ENCODE measurements at regions not wholly inside any gene's neighbourhood (a gene's known extent, or its start where the extent isn't known, plus 50 kb on each side); places are given as distances from the start of the nearest gene placed in this dataset.

- intact Hi-C loops (cut with micrococcal nuclease), result loop anchor here (2.0 kb wide), 4 partner anchors 26 to 602 kb away; no protein-coding TSS in a partner anchor
- Mint-ChIP-seq H3K27me3 (ENCODE audit: low read depth) (no peaks in the 10 kb centered on the region), H3K9me3 (peaks cover 4% of the 10 kb centered on the region), H3K27ac (peak overlapping the region; percentile 95), H3K4me3 (ENCODE audit: low read depth) (peak overlapping the region; percentile 85), H3K4me1 (ENCODE audit: low read depth) (peaks cover 46% of the 10 kb centered on the region), H3K36me3 (ENCODE audit: low read depth) (peaks cover 30% of the 10 kb centered on the region)
- DNase-seq (ENCODE audit: low spot score), result no peak
Measured at GRCh38 chr2:144333143-144333555, 186.8 kb downstream of the ZEB2 start.

GRCh38 chr2:144332356-144333142, 187.4 kb downstream of the ZEB2 start:
- no peaks in the 10 kb centered on the region for H3K27me3 Mint-ChIP-seq (ENCODE audit: low read depth)
- DNase-seq (ENCODE audit: low spot score), result peak; percentile 88
- peaks cover 33% of the 10 kb centered on the region for H3K36me3 Mint-ChIP-seq (ENCODE audit: low read depth)
- H3K4me3 Mint-ChIP-seq (ENCODE audit: low read depth), result peak overlapping the region; percentile 85
- H3K9me3 Mint-ChIP-seq, result peaks cover 4% of the 10 kb centered on the region
- peaks cover 46% of the 10 kb centered on the region for H3K4me1 Mint-ChIP-seq (ENCODE audit: low read depth)
- H3K27ac Mint-ChIP-seq, result peak overlapping the region; percentile 95
- intact Hi-C loops (cut with micrococcal nuclease), result loop anchor here (1.0 to 2.0 kb wide), 5 partner anchors 26 to 602 kb away; no protein-coding TSS in a partner anchor

- H3K9me3 Mint-ChIP-seq, result peaks cover 4% of the 10 kb centered on the region
- peaks cover 50% of the 10 kb centered on the region for H3K4me1 Mint-ChIP-seq (ENCODE audit: low read depth)
- H3K27me3 Mint-ChIP-seq (ENCODE audit: low read depth), result no peaks in the 10 kb centered on the region
- H3K4me3 Mint-ChIP-seq (ENCODE audit: low read depth), result peak overlapping the region; percentile 94
- H3K36me3 Mint-ChIP-seq (ENCODE audit: low read depth), result peaks cover 37% of the 10 kb centered on the region
- intact Hi-C loops (cut with micrococcal nuclease), result loop anchor here (1.0 to 2.0 kb wide), 5 partner anchors 27 to 601 kb away; no protein-coding TSS in a partner anchor
- no peak for DNase-seq (ENCODE audit: low spot score)
- H3K27ac Mint-ChIP-seq, result peak overlapping the region; percentile 98
Measured at GRCh38 chr2:144331674-144332355, 188.1 kb downstream of the ZEB2 start.

- Mint-ChIP-seq H3K4me3 (ENCODE audit: low read depth) (peak overlapping the region; percentile 94), H3K36me3 (ENCODE audit: low read depth) (peaks cover 38% of the 10 kb centered on the region), H3K27ac (peak overlapping the region; percentile 98), H3K9me3 (no peaks in the 10 kb centered on the region), H3K27me3 (ENCODE audit: low read depth) (no peaks in the 10 kb centered on the region), H3K4me1 (ENCODE audit: low read depth) (peaks cover 51% of the 10 kb centered on the region)
- intact Hi-C loops (cut with micrococcal nuclease), result no loop called here
- DNase-seq (ENCODE audit: low spot score), result no peak
Measured at GRCh38 chr2:144330951-144331673, 188.8 kb downstream of the ZEB2 start.

GRCh38 chr2:144329472-144329871, 190.4 kb downstream of the ZEB2 start:
- DNase-seq (ENCODE audit: low spot score), result no peak
- Mint-ChIP-seq H3K9me3 (no peaks in the 10 kb centered on the region), H3K4me3 (ENCODE audit: low read depth) (peak overlapping the region; percentile 57), H3K27ac (peak overlapping the region; percentile 82), H3K4me1 (ENCODE audit: low read depth) (peaks cover 63% of the 10 kb centered on the region), H3K36me3 (ENCODE audit: low read depth) (peaks cover 39% of the 10 kb centered on the region), H3K27me3 (ENCODE audit: low read depth) (no peaks in the 10 kb centered on the region)
- intact Hi-C loops (cut with micrococcal nuclease), result loop anchor here (5.0 to 10.0 kb wide), 3 partner anchors 243 to 1075 kb away; no protein-coding TSS in a partner anchor

- DNase-seq (ENCODE audit: low spot score), result no peak
- H3K36me3 Mint-ChIP-seq (ENCODE audit: low read depth), result peaks cover 43% of the 10 kb centered on the region
- peaks cover 68% of the 10 kb centered on the region for H3K4me1 Mint-ChIP-seq (ENCODE audit: low read depth)
- no peaks in the 10 kb centered on the region for H3K9me3 Mint-ChIP-seq
- no peaks in the 10 kb centered on the region for H3K27me3 Mint-ChIP-seq (ENCODE audit: low read depth)
- intact Hi-C loops (cut with micrococcal nuclease), result loop anchor here (5.0 to 10.0 kb wide), 3 partner anchors 243 to 1074 kb away; no protein-coding TSS in a partner anchor
- peak overlapping the region; percentile 72 for H3K27ac Mint-ChIP-seq
- H3K4me3 Mint-ChIP-seq (ENCODE audit: low read depth), result no peak overlapping the region
Measured at GRCh38 chr2:144328938-144329337, 191.0 kb downstream of the ZEB2 start.

GRCh38 chr2:144326825-144327224, 193.1 kb downstream of the ZEB2 start:
- H3K27ac Mint-ChIP-seq, result peak overlapping the region; percentile 68
- DNase-seq (ENCODE audit: low spot score), result no peak
- peaks cover 57% of the 10 kb centered on the region for H3K36me3 Mint-ChIP-seq (ENCODE audit: low read depth)
- H3K4me3 Mint-ChIP-seq (ENCODE audit: low read depth), result no peak overlapping the region
- peaks cover 69% of the 10 kb centered on the region for H3K4me1 Mint-ChIP-seq (ENCODE audit: low read depth)
- intact Hi-C loops (cut with micrococcal nuclease), result loop anchor here (5.0 to 10.0 kb wide), 3 partner anchors 245 to 1072 kb away; no protein-coding TSS in a partner anchor
- H3K9me3 Mint-ChIP-seq, result peaks cover 9% of the 10 kb centered on the region
- H3K27me3 Mint-ChIP-seq (ENCODE audit: low read depth), result no peaks in the 10 kb centered on the region

GRCh38 chr2:144325086-144325485, 194.8 kb downstream of the ZEB2 start:
- Mint-ChIP-seq H3K27ac (peak overlapping the region; percentile 99), H3K9me3 (peaks cover 18% of the 10 kb centered on the region), H3K27me3 (ENCODE audit: low read depth) (no peaks in the 10 kb centered on the region), H3K36me3 (ENCODE audit: low read depth) (peaks cover 64% of the 10 kb centered on the region), H3K4me3 (ENCODE audit: low read depth) (peak overlapping the region; percentile 60), H3K4me1 (ENCODE audit: low read depth) (peaks cover 74% of the 10 kb centered on the region)
- intact Hi-C loops (cut with micrococcal nuclease), result loop anchor here (1.0 to 10.0 kb wide), 14 partner anchors 14 to 1070 kb away; no protein-coding TSS in a partner anchor
- peak; percentile 60 for DNase-seq (ENCODE audit: low spot score)

GRCh38 chr2:144324446-144325045, 195.4 kb downstream of the ZEB2 start:
- intact Hi-C loops (cut with micrococcal nuclease), result loop anchor here (1.0 to 10.0 kb wide), 16 partner anchors 14 to 1070 kb away; no protein-coding TSS in a partner anchor
- no peak for DNase-seq (ENCODE audit: low spot score)
- Mint-ChIP-seq H3K27me3 (ENCODE audit: low read depth) (no peaks in the 10 kb centered on the region), H3K4me3 (ENCODE audit: low read depth) (peak overlapping the region; percentile 60), H3K9me3 (peaks cover 18% of the 10 kb centered on the region), H3K27ac (peak overlapping the region; percentile 99), H3K36me3 (ENCODE audit: low read depth) (peaks cover 60% of the 10 kb centered on the region), H3K4me1 (ENCODE audit: low read depth) (peaks cover 70% of the 10 kb centered on the region)

- H3K9me3 Mint-ChIP-seq, result peaks cover 18% of the 10 kb centered on the region
- no peak for DNase-seq (ENCODE audit: low spot score)
- peak overlapping the region; percentile 99 for H3K27ac Mint-ChIP-seq
- H3K4me1 Mint-ChIP-seq (ENCODE audit: low read depth), result peaks cover 69% of the 10 kb centered on the region
- H3K36me3 Mint-ChIP-seq (ENCODE audit: low read depth), result peaks cover 62% of the 10 kb centered on the region
- intact Hi-C loops (cut with micrococcal nuclease), result loop anchor here (1.0 to 10.0 kb wide), 11 partner anchors 13 to 1069 kb away; no protein-coding TSS in a partner anchor
- no peaks in the 10 kb centered on the region for H3K27me3 Mint-ChIP-seq (ENCODE audit: low read depth)
- peak overlapping the region; percentile 60 for H3K4me3 Mint-ChIP-seq (ENCODE audit: low read depth)
Measured at GRCh38 chr2:144323946-144324345, 196.0 kb downstream of the ZEB2 start.

GRCh38 chr2:144322379-144322778, 197.5 kb downstream of the ZEB2 start:
- H3K4me1 Mint-ChIP-seq (ENCODE audit: low read depth), result peaks cover 67% of the 10 kb centered on the region
- H3K4me3 Mint-ChIP-seq (ENCODE audit: low read depth), result no peak overlapping the region
- H3K36me3 Mint-ChIP-seq (ENCODE audit: low read depth), result peaks cover 58% of the 10 kb centered on the region
- peaks cover 18% of the 10 kb centered on the region for H3K9me3 Mint-ChIP-seq
- intact Hi-C loops (cut with micrococcal nuclease), result loop anchor here (10.0 kb wide), 2 partner anchors 618 to 1068 kb away; no protein-coding TSS in a partner anchor
- no peak overlapping the region for H3K27ac Mint-ChIP-seq
- DNase-seq (ENCODE audit: low spot score), result no peak
- no peaks in the 10 kb centered on the region for H3K27me3 Mint-ChIP-seq (ENCODE audit: low read depth)

- H3K27me3 Mint-ChIP-seq (ENCODE audit: low read depth), result no peaks in the 10 kb centered on the region
- H3K4me3 Mint-ChIP-seq (ENCODE audit: low read depth), result peak overlapping the region; percentile 51
- DNase-seq (ENCODE audit: low spot score), result peak; percentile 22
- H3K36me3 Mint-ChIP-seq (ENCODE audit: low read depth), result peaks cover 66% of the 10 kb centered on the region
- peaks cover 22% of the 10 kb centered on the region for H3K9me3 Mint-ChIP-seq
- H3K4me1 Mint-ChIP-seq (ENCODE audit: low read depth), result peaks cover 62% of the 10 kb centered on the region
- intact Hi-C loops (cut with micrococcal nuclease), result loop anchor here (2.0 to 10.0 kb wide), 3 partner anchors 16 to 1066 kb away; no protein-coding TSS in a partner anchor
- peak overlapping the region; percentile 78 for H3K27ac Mint-ChIP-seq
Measured at GRCh38 chr2:144320491-144320890, 199.4 kb downstream of the ZEB2 start.
